ENCODE measurements at regions not wholly inside any gene's neighbourhood (a gene's known extent, or its start where the extent isn't known, plus 50 kb on each side); places are given as distances from the start of the nearest gene placed in this dataset.

- TF ChIP-seq, protein P1, sequence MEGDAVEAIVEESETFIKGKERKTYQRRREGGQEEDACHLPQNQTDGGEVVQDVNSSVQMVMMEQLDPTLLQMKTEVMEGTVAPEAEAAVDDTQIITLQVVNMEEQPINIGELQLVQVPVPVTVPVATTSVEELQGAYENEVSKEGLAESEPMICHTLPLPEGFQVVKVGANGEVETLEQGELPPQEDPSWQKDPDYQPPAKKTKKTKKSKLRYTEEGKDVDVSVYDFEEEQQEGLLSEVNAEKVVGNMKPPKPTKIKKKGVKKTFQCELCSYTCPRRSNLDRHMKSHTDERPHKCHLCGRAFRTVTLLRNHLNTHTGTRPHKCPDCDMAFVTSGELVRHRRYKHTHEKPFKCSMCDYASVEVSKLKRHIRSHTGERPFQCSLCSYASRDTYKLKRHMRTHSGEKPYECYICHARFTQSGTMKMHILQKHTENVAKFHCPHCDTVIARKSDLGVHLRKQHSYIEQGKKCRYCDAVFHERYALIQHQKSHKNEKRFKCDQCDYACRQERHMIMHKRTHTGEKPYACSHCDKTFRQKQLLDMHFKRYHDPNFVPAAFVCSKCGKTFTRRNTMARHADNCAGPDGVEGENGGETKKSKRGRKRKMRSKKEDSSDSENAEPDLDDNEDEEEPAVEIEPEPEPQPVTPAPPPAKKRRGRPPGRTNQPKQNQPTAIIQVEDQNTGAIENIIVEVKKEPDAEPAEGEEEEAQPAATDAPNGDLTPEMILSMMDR (IDR thresholded peaks at IDR 0.05), result no peak
- POLR2A ChIA-PET, result no interaction called here
- Mint-ChIP-seq H3K36me3 (ENCODE audit: low read depth) (no peaks in the 10 kb centered on the region), H3K4me1 (no peaks in the 10 kb centered on the region), H3K9me3 (no peaks in the 10 kb centered on the region), H3K27me3 (no peaks in the 10 kb centered on the region), H3K27ac (no peak overlapping the region), H3K4me3 (no peak overlapping the region)
- DNase-seq (no peak), ATAC-seq (ENCODE audit: low read depth) (no peak)
- CTCF ChIA-PET, result no interaction called here
- intact Hi-C loops (cut with micrococcal nuclease), result no loop called here
These were observed 241.9 kb upstream of the TLE4 start for GRCh38 chr9:79329861-79330260.

DNA sequence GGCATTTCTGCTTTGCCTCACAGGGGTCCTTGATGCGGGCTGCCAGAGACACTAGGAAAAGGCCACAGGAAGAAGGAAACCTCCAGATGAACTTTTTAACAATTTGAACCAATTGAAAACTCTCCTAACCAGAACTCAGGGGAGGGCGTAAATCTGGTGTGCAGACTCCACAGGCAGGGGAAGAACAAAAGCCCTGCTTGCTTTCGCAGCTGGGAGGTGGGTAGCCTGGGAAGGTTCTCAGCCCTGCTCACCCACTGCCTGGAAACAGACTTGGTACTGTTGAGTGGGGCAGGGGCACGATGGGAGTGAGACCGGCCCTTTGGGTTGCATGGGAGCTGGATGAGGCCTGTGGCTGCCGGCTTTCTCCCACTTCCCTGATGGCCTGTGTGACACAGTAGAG is 237.8 kb upstream of the TLE4 start:
- H3K4me3 Mint-ChIP-seq, result no peak overlapping the region
- no peaks in the 10 kb centered on the region for H3K36me3 Mint-ChIP-seq (ENCODE audit: low read depth)
- H3K27me3 Mint-ChIP-seq, result no peaks in the 10 kb centered on the region
- no peak for ATAC-seq (ENCODE audit: low read depth)
- intact Hi-C loops (cut with micrococcal nuclease), result no loop called here
- CTCF ChIA-PET, result no interaction called here
- POLR2A ChIA-PET, result no interaction called here
- H3K27ac Mint-ChIP-seq, result no peak overlapping the region
- DNase-seq, result no peak
- no peaks in the 10 kb centered on the region for H3K4me1 Mint-ChIP-seq
- H3K9me3 Mint-ChIP-seq, result peaks cover 8% of the 10 kb centered on the region
- TF ChIP-seq, protein P1 (IDR thresholded peaks at IDR 0.05), result no peak

- no peaks in the 10 kb centered on the region for H3K27me3 Mint-ChIP-seq
- H3K4me3 Mint-ChIP-seq, result no peak overlapping the region
- TF ChIP-seq, protein P1 (IDR thresholded peaks at IDR 0.05), result no peak
- no peaks in the 10 kb centered on the region for H3K4me1 Mint-ChIP-seq
- DNase-seq (no peak), ATAC-seq (ENCODE audit: low read depth) (no peak)
- intact Hi-C loops (cut with micrococcal nuclease), result no loop called here
- H3K27ac Mint-ChIP-seq, result no peak overlapping the region
- POLR2A ChIA-PET, result no interaction called here
- H3K9me3 Mint-ChIP-seq, result peaks cover 8% of the 10 kb centered on the region
- no peaks in the 10 kb centered on the region for H3K36me3 Mint-ChIP-seq (ENCODE audit: low read depth)
- CTCF ChIA-PET, result no interaction called here
These were observed 237.1 kb upstream of the TLE4 start for GRCh38 chr9:79334711-79335110.

DNA sequence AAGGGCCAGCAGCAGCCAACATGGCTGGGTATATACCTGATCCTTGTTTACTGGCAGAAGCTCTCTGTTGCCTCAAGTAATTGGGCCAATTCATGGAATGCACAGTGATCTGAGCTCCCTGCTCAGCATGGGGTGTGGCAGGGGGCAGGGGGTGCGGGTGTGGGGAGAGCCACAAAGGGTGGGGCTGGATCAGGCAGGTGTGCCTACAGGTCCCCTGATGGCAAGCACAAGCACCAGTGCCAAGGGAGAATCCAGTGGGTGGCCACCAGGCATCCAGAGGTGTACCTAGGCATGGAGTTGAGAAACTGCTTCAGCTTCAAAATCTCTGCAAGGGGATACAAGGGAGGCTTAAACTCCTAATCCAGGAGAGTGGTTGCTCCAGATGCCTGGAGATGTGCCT is 235.8 kb upstream of the TLE4 start:
- ChIA-PET POLR2A (no interaction called here), CTCF (no interaction called here)
- TF ChIP-seq, protein P1 (IDR thresholded peaks at IDR 0.05), result no peak
- intact Hi-C loops (cut with micrococcal nuclease), result no loop called here
- Mint-ChIP-seq H3K4me1 (no peaks in the 10 kb centered on the region), H3K9me3 (peaks cover 8% of the 10 kb centered on the region), H3K36me3 (ENCODE audit: low read depth) (no peaks in the 10 kb centered on the region), H3K27ac (no peak overlapping the region), H3K27me3 (no peaks in the 10 kb centered on the region), H3K4me3 (no peak overlapping the region)
- no peak for DNase-seq
- ATAC-seq (ENCODE audit: low read depth), result no peak

- intact Hi-C loops (cut with micrococcal nuclease), result no loop called here
- Mint-ChIP-seq H3K9me3 (peaks cover 2% of the 10 kb centered on the region), H3K4me1 (no peaks in the 10 kb centered on the region), H3K36me3 (ENCODE audit: low read depth) (no peaks in the 10 kb centered on the region), H3K27ac (no peak overlapping the region), H3K4me3 (no peak overlapping the region), H3K27me3 (no peaks in the 10 kb centered on the region)
- TF ChIP-seq, protein P1 (IDR thresholded peaks at IDR 0.05), result no peak
- POLR2A ChIA-PET, result no interaction called here
- CTCF ChIA-PET, result no interaction called here
- ATAC-seq (ENCODE audit: low read depth), result no peak
- DNase-seq, result no peak
These were observed 230.2 kb upstream of the TLE4 start for GRCh38 chr9:79341561-79341960.
